HG03469 (cell line): ENCODE measurements at regions not wholly inside any gene's neighbourhood (a gene's known extent, or its start where the extent isn't known, plus 50 kb on each side); places are given as distances from the start of the nearest gene placed in this dataset.

Experiments
- ATAC-seq: cut with Tn5 transposase; IDR thresholded peaks from one replicate; pipeline ENCODE4 v1.9.1; 2021; ENCODE audit warnings: mild to moderate bottlenecking, moderate library complexity, moderate number of reproducible peaks; ENCODE audit not compliant: unreplicated experiment

DNA sequence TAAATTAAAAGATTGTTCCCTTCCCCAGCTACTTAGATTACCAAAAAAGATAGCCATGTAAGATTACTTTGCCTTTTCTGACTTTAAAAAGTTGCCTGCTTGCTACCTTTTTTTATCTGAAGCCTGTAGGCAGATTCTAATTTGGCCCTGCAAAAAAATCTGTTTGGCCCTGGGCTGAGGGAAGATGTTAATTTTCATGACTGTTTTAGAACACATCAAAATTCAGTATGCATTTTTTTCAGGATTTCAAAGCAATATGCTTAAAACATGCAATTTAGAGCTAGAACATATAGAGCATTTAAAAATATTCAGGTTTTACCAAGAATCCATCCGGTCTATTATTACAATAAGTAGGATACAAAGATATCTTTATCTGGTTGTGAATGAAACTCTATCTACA, 563.6 kb downstream of the NR2F1-AS1 start:
- no peak for ATAC-seq

DNA sequence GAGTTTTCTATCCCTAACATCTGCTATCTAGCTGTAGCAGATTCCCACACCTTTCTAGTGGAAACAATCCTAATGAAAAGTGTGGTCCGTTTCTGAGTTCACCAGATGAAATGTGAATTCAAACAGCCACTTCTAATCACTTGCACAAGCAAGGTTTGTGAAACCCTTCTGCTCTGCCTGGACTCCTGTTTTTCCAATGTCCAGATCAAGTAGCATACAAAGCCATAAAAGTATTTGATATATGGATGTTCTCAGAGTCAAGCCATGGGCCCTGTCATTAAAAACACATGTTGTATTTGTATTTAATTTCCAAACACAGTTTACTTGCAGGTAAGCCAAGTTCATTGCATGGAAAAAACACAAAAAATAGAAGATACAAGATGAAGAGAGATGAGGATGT, 570.4 kb downstream of the NR2F1-AS1 start:
- no peak for ATAC-seq

DNA sequence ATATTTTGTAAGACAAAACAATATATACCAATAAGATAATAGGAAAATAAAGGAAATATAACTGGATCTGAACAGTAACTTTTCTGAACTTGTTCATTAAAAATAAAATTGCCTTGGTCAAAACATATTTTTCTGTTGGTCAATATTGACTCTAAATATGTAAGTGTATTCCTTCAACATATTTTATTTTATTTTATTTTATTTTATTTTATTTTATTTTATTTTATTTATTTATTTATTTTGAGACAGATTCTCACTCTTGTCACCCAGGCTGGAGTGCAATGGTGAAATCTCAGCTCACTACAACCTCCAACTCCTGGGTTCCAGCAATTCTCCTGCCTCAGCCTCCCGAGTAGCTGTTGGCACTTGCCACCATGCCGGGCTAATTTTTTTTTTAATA, 571.0 kb downstream of the NR2F1-AS1 start:
- no peak for ATAC-seq

DNA sequence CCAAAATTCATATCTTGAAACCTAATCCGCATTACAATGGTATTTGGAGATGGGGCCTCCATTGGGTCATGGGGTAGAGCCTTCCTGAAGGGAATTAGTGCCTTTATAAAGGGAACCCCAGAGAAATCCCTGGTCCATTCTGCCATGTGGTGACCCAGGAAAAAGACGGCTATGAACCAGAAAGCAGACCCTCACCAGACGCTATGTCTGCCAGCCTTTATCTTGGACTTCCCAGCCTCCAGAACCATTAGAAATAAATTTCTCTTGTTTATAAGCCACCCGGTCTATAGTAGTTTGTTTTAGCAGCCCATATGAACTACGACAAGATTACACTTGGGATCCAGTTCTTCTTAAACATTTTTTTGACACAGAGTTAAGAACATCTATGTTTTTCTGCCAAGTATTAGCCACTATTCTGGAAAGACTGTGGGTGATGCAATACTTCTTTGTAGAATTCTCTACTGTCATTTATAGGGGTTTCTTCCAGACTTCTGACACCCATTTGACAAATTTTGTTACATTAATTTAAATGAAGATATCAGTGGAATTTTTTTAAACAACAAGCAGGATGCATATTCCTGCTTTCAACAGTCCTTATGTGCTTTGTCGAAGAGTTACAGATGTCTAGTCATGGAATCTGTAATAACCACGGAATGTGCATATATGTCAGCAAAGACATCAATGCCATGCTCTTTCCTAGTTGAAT, 572.4 kb downstream of the NR2F1-AS1 start:
- no peak for ATAC-seq

DNA sequence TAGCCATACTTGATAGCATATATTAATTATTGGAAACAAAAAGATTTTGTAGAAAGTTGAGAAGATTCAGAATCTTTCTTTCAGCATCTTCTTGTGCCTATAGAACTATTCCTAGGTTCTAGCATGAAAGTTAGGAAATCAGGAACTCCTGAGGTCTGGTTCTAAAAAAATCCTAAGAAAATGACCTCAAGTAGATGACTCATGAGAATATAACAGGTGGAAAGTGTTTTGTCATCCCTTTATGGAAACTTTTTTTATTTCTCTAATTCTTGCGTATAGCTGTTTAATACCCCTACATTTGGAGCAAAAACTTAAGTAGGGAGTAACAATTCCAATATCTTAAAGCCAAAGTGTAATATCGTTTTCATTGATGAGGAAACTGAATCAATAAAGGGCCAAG, 574.1 kb downstream of the NR2F1-AS1 start:
- ATAC-seq = no peak

DNA sequence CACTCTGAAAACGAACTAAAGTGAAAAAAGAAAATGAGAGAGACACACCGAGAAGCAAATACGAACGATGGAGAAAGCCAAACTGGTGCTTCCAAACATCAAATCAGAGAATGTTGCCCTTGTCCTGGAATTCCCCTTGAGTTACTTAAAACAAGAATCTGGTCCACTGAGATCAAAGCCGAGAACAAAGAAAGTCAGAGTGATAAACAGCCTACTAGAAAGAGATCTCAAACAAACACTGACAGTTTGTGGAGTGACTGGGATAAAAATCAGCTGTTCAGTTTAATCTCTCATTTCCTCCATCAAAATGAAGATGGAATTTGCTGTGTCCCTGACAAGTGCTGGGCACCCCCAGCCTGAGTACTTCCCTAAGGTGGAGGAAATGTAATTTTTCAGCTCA, 582.6 kb downstream of the NR2F1-AS1 start:
- no peak for ATAC-seq

DNA sequence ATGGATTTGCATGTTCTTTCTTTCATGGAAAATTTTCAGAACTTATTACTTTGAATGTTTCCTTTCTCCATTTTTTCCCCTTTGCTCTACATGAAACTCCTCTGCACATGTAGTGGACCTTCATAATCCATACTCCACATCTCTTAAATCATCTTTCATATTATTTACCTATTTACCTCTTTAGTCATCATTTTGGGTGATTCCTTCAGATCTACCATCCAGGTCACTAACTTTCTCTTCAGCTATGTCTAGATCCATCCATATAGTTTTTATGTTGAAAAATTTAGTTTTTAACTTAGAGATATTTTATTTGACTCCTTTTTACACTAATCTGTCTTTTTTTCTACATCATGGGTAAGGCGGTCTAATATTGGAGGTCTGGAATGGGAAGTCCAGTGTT, 586.6 kb downstream of the NR2F1-AS1 start:
- no peak for ATAC-seq

DNA sequence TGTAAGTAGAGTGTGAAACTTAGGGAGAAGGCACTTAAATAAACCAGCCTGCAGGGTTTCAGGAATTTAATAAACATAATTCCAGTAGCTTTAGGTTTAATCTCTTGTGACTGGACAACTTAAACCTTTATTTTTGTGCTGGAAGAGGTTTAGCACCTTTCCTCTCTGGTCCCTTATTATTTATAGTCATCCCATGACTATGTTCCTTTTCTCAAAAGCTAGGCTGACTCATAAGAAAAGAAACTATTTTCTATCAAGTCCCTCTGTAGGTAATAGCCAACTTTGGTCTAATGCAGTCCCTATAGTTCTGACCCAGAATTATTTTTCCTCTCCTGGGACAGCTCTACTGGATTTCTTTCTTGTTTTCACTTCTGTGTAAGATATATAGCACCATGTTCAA, 588.9 kb downstream of the NR2F1-AS1 start:
- no peak for ATAC-seq

DNA sequence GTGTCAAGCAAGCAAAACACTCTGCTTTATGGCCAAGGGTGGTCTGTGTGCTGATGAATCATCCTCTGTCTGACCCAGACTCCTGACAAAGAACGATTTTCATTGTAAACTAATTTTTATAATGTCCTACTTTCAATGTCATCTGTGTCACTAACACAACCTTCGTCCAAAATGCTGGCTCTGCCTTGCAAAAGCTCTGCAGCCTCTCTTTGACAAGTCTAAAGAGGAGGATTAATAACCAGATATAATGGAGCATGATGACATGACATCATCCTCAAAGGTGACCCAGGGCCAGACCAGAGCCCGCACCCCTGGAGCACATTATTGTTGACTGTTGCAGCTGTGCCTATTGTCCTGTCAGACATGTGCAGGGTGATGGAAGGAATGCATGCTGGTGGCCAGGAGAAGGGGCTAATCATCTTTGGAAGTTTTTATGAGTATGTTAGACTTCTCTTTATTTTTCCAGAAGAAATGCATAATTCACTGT, 589.4 kb downstream of the NR2F1-AS1 start:
- ATAC-seq = no peak

DNA sequence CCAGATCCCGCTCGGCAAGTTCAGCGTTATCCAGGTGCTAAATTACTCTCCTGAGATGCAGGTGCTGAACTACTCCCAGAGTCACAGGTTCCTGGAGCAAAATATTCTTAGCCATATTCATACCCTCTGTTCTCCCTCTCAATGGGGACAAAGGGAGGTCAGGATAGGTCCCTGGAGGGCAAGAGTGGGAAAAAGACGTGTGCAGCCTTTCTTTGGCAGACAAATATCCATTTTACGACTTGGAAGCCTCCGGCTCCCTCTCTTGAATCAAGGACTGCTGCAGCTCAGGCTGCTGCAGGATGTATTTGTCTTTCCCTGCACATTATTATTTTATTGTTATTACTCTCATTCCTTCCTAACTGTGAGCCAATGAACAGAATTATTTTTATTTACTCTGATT, 590.2 kb downstream of the NR2F1-AS1 start:
- no peak for ATAC-seq

DNA sequence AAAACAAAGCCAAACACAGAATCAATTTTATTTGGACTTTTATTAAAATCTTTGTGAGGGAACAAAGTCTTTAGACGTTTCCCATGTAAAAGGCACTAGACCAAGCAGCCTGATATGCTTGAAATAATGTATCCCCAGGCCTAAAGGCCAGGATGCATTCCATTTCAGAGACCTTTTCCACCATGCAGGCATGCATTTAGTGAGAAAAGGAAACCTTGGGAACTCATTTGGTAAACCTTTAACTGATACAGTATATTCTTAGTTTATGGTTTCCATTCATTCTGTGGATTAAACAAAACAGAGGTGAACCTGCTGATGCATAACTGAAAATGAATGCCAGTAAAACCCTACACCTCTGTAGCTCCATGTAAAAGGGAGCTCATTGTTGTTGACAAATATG, 600.0 kb downstream of the NR2F1-AS1 start:
- ATAC-seq = no peak

DNA sequence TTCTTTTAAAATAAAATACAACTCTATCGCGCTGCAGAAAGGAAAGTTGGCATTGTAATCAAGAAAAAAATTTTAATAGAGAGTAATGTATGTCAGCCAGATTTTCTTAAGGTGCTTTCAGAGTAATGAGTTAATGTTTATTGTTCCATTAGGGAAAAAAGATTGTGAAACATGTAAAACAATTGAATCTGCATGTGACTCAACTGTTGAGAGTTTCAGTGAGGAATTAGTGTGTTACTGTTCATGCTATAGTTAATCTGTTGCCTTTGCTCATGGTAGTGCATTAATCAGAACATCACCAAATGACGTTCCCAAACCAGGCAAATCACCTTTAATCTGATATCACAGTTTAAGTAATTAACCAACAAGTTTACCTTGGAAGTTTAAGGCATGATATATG, 600.5 kb downstream of the NR2F1-AS1 start:
- ATAC-seq = no peak

DNA sequence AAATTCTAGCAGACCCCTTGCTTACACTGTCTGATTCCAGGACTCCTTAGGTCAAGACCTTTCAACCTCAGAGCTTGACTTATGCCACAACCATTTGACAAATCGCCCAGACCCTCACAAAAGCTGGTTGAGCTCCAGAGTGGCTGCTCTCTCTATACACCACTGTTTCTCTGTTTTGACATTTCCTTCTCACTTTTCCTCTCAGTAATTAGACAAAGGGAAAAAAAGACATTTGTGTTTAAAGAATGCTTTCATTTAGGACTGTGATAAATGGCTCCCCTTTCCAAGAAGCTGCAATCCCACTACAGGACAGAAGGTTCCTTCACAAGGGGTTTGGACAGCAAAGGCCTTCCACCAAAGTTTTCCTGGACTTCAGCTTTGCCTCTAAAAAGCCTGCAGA, 601.3 kb downstream of the NR2F1-AS1 start:
- ATAC-seq = no peak

DNA sequence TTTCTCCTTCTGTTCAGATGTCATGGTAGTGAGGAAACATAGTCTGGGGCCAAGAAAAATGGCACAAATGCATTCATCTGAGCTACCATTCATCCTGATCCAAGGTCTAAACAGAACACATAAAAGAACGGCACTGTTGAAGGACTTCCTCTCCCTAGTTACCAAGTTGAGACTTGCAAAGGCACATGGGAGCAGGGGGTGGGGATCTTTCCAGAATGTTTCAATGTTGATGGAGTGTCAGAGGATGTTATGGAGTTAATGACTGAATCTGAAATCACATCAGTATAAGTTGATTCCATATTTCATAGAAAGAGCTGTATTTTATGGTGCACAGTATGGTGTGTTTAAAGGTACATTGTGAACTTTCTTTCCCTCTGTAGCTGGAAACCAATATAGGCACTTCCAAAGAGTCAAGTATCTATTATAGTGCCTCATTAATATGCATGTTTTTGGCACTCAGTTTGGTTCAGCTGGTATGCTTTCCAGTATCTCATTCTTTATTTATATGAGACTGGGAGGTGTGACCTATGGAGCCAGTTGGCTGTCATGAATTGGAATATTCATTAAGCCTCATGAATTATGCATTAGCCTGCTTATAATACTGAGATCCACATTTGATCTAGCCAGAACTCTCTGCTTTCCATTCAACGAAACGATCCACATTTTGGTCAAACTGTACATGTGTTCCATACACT, 603.0 kb downstream of the NR2F1-AS1 start:
- no peak for ATAC-seq

DNA sequence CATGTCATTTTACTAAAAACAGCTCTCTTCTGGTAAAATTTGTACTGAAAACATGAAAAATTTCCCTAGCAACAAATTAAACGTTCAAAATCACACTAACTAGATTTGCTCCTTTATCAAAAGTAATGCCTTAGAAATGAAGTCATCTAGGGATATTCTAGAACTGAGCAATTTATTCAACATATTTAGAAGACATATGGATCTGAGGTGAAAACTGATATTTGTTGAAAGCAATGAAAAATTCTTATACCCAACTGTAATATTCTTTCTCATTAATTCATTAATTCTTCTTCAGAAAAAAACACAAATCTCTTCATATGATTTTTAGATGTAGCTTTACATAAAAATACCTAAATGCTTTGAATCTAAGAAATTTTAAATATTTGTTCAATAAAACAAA, 604.9 kb downstream of the NR2F1-AS1 start:
- no peak for ATAC-seq

DNA sequence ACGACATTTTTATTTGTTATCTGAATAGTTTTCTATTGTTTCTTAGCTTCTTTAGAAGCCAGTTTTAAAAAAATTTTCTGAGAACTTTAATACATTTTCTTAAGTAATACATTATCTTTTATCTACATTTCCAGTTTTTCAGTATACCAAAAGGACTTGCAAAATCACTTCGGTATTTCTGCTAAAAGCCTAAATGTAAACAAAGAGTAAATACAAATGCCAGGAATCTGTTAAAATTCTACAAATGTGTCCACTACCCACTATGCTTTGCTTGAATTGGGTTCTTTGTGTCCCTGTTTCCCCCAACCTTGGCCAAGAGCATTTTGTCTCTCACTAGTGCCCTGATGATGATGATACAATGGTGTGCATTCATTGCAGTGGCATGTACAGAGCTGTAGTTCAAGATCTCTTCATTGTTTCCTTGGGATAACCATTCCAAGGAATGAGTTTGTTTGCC, 611.2 kb downstream of the NR2F1-AS1 start:
- ATAC-seq = no peak

DNA sequence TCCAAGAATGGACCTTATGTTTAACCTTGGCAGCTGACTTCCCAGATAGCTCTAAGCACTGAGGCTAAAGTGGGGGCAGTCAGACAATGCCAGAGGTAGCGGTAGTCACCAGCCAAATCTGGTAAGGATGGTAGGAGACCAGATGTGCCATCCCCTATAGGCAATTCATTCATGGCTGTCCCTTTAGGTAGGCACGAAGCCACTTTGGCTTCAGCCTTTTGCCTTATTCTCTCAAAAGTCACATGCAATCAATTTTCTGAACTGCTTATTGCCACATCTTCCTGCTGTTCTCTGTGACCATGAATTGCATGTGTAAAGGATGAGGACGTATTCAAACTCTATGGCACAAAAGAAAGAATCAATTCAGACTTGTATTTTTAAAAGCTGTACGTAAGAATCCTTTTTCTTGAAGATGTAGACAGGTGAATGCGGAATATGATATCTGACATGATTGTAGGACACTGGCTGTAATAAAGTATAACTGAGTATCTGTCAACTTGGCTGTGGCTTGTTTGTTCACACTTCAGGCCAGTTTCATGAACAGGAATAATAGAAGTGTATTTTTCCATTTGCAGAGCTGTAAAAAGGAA, 611.7 kb downstream of the NR2F1-AS1 start:
- ATAC-seq = no peak

DNA sequence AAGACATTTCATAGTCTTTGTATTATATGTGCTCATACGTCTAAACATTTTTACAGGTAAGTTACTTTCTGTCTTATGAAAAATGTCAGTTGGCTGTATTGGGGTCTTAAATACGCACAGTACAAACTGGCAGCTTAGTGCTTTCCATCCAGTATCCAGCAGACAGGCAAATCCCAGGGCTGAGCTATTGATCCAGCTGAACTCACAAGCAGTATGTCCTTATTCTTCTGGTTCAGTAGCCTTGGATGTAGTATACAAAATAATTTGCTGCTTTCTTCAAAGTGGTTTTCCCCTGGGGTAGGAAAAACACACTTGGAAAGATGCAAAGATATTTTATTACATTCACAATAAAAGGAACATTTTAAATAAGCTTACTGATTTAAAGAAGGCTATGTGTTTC, 617.2 kb downstream of the NR2F1-AS1 start:
- ATAC-seq = no peak

DNA sequence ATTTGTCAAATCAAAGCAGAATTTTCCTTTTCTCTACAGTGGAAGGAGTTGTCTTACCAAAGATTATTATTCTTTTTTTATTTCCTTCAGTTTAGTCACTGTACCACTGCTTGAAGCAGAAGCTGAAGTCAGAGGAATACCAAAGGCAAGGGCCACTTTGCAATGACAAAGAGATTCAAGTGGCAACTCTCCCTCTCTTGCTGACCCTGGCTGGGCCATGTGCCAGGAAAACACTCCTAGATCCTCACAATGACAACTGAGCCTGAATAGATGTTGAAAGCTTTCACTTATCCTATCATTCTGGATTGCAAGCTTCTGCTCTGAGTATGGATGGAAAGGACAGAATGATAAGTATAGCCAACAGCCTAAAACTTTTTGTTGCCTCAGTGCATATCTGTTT, 618.3 kb downstream of the NR2F1-AS1 start:
- ATAC-seq = no peak

DNA sequence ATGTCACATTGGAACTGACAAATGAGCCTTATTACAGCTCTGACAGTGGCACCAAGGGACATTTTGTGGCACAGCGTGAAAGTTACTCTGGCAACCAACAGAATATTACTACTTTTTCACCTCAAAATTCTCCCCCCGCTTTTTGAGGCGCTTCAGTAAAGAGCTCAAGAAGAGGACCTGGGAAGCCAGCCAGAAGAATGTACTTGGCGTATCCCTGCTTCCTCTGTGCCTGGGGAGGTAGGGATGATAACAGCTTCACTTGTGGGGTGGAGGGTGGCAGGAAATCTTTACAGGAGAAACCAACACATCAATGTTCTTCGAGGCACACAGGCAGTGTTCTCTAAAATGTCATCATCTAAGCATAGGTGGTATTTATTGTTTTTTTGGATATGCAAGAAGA, 624.1 kb downstream of the NR2F1-AS1 start:
- ATAC-seq = no peak

DNA sequence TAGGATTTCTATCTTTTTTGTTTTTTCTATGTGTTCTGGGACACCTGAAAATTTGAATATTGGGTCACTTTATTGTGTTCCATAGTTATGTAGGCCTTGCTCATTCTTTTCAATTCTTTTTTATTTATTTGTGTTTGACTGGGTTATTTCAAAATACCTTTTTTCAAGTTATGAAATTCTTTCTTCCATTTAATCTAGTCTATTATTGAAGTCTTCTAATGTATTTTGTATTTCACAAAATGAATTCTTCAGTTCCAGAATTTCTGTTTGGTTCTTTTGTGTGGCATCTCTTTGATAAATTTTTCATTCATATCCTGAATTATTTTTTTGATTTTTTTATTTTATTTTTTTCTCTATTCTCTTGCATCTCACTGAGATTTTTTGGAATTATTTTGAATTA, 628.8 kb downstream of the NR2F1-AS1 start:
- no peak for ATAC-seq

DNA sequence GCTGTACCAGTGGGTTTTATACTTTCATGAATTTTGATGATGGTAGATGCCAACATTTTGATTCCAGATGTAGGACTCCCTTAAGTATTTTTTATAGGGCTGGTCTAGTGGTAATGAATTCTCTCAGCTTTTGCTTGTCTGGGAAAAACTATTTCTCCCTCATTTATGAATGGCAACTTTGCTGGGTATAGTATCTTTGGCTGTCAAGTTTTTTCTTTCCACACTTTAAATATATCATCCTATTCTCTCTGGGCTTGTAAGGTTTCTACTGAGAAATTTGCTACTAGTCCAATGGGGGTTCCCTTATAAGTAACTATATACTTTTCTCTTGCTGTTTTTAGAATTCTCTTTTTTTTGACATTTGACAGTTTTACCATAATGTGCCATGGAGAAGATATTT, 629.3 kb downstream of the NR2F1-AS1 start:
- ATAC-seq = no peak
